PFSK-1 (cell line): ENCODE measurements at regions not wholly inside any gene's neighbourhood (a gene's known extent, or its start where the extent isn't known, plus 50 kb on each side); places are given as distances from the start of the nearest gene placed in this dataset.

ENCODE experiments used
- POLR2AphosphoS5 ChIP-seq: IDR thresholded peaks from 2 replicates; pipeline ENCODE4 v1.6.1; 2012; ENCODE audit warnings: low read depth, mild to moderate bottlenecking, control low read depth, low read length, moderate library complexity
- REST ChIP-seq, 2 experiments: IDR thresholded peaks; 2 replicates each; pipeline versions ENCODE4 v1.6.1 to v1.8.0; 2011 to 2012; ENCODE audit warnings: low read depth in 2 of 2, low read length in 2 of 2, control low read depth in 1 of 2, inconsistent platforms in 1 of 2, mild to moderate bottlenecking in 1 of 2, moderate library complexity in 1 of 2; ENCODE audit not compliant: insufficient read depth in 1 of 2
- TAF1 ChIP-seq: IDR thresholded peaks from 2 replicates; pipeline ENCODE4 v1.6.1; 2012; ENCODE audit warnings: low read length, control low read depth, borderline replicate concordance; ENCODE audit not compliant: insufficient read depth

- TF ChIP-seq POLR2AphosphoS5, result no peak
- no peak for TF ChIP-seq TAF1
- TF ChIP-seq REST (IDR thresholded peaks at IDR 0.05; ENCODE audit: insufficient read depth in 1 of 2, low read depth in 2 of 2, low read length in 2 of 2), result no peak
Measured at GRCh38 chr3:113138839-113139743, 72.3 kb upstream of the BOC start.
